GM23338 (cell line): ENCODE measurements at regions not wholly inside any gene's neighbourhood (a gene's known extent, or its start where the extent isn't known, plus 50 kb on each side); places are given as distances from the start of the nearest gene placed in this dataset.

Source experiments
- ATAC-seq: fragments of 200-7000 bp; cut with Tn5 transposase; 3 replicates; pipeline ENCODE4 v1.9.1; 2020
- DNase-seq: peaks from one replicate; pipeline ENCODE4 v3.0.0-alpha.2; 2015; ENCODE audit warnings: low spot score
- H2AFZ ChIP-seq: fragments of 200-600 bp; sonication (generic); 2 replicates; pipeline ENCODE4 v1.8.0; 2016; ENCODE audit warnings: antibody characterized with exemption, mild to moderate bottlenecking, moderate library complexity
- H3F3A ChIP-seq: fragments of 200-600 bp; sonication (generic); replicated peaks from 2 replicates; pipeline ENCODE4 v1.8.0; 2017; ENCODE audit warnings: antibody characterized with exemption, mixed run types, low read depth
- H3K27ac ChIP-seq: fragments of 200-600 bp; sonication (generic); 2 replicates; pipeline ENCODE4 v1.6.1; 2016; ENCODE audit warnings: low read depth
- H3K27me3 ChIP-seq: fragments of 200-600 bp; sonication (generic); 2 replicates; pipeline ENCODE4 v1.8.0; 2016; ENCODE audit warnings: mild to moderate bottlenecking, mixed run types, moderate library complexity; ENCODE audit not compliant: insufficient read depth
- H3K36me3 ChIP-seq: fragments of 200-600 bp; sonication (generic); 2 replicates; pipeline ENCODE4 v1.8.0; 2016; ENCODE audit warnings: mild to moderate bottlenecking; ENCODE audit not compliant: insufficient read depth
- H3K4me1 ChIP-seq: fragments of 200-600 bp; sonication (generic); 2 replicates; pipeline ENCODE4 v1.8.0; 2016; ENCODE audit warnings: mild to moderate bottlenecking, moderate library complexity; ENCODE audit not compliant: insufficient read depth
- H3K4me2 ChIP-seq: fragments of 200-600 bp; sonication (generic); 2 replicates; pipeline ENCODE4 v1.7.1; 2017; ENCODE audit warnings: mixed run types
- H3K4me3 ChIP-seq: fragments of 200-600 bp; sonication (generic); 2 replicates; pipeline ENCODE4 v1.6.1; 2016; ENCODE audit warnings: mixed run types
- H3K79me2 ChIP-seq: fragments of 200-600 bp; sonication (generic); replicated peaks from 2 replicates; pipeline ENCODE4 v1.8.0; 2017; ENCODE audit warnings: mild to moderate bottlenecking; ENCODE audit not compliant: insufficient read depth
- H3K9me2 ChIP-seq: fragments of 200-600 bp; sonication (generic); 2 replicates; pipeline ENCODE4 v1.8.0; 2017; ENCODE audit not compliant: insufficient read depth
- H4K20me1 ChIP-seq: fragments of 200-600 bp; sonication (generic); replicated peaks from 2 replicates; pipeline ENCODE4 v1.8.0; 2017; ENCODE audit warnings: mild to moderate bottlenecking; ENCODE audit not compliant: insufficient read depth
- H3K27ac Mint-ChIP-seq: 2 replicates; pipeline ENCODE4 v1.8.0; 2020; ENCODE audit warnings: inconsistent platforms, mild to moderate bottlenecking, moderate library complexity, mixed read lengths
- H3K27me3 Mint-ChIP-seq: 3 replicates; pipeline ENCODE4 v1.8.0; 2022; ENCODE audit warnings: low read depth, mild to moderate bottlenecking, moderate library complexity, mixed read lengths, inconsistent platforms; ENCODE audit not compliant: insufficient read depth, poor library complexity
- H3K36me3 Mint-ChIP-seq: 3 replicates; pipeline ENCODE4 v1.8.0; 2021; ENCODE audit warnings: low read depth, mild to moderate bottlenecking, inconsistent platforms, moderate library complexity, mixed read lengths
- H3K4me1 Mint-ChIP-seq: 3 replicates; pipeline ENCODE4 v1.8.0; 2020; ENCODE audit warnings: mild to moderate bottlenecking, inconsistent platforms, mixed read lengths
- H3K4me3 Mint-ChIP-seq: 3 replicates; pipeline ENCODE4 v1.8.0; 2021; ENCODE audit warnings: moderate library complexity, mild to moderate bottlenecking, inconsistent platforms, mixed read lengths
- H3K9me3 Mint-ChIP-seq: 3 replicates; pipeline ENCODE4 v1.8.0; 2020; ENCODE audit warnings: moderate library complexity, mild to moderate bottlenecking, inconsistent platforms, mixed read lengths
- CREB1 ChIP-seq: fragments of 250-450 bp; sonication (Bioruptor Pico); IDR thresholded peaks from 2 replicates; pipeline ENCODE4 v1.5.0; 2020; ENCODE audit warnings: low read depth, mild to moderate bottlenecking, moderate library complexity
- ETS1 ChIP-seq: IDR thresholded peaks from 2 replicates; pipeline ENCODE4 v1.6.1; 2016; ENCODE audit warnings: antibody characterized with exemption
- EZH2phosphoT487 ChIP-seq: fragments of 200-600 bp; sonication (generic); IDR thresholded peaks from one replicate; pipeline ENCODE4 v1.8.1; 2018; ENCODE audit warnings: antibody characterized with exemption; ENCODE audit not compliant: unreplicated experiment
- JUNB ChIP-seq: IDR thresholded peaks from one replicate; pipeline ENCODE4 v1.6.1; 2016; ENCODE audit warnings: antibody characterized with exemption; ENCODE audit not compliant: unreplicated experiment
- POLR2AphosphoS5 ChIP-seq: IDR thresholded peaks from 2 replicates; pipeline ENCODE4 v1.6.1; 2016; ENCODE audit warnings: antibody characterized with exemption, low read depth
- REST ChIP-seq: IDR thresholded peaks from one replicate; pipeline ENCODE4 v1.6.1; 2018; ENCODE audit warnings: antibody characterized with exemption; ENCODE audit not compliant: unreplicated experiment

GRCh38 chr6:167393731-167394130 is 68.8 kb downstream of the TTLL2 start (continued):
- TF ChIP-seq REST (no peak), JUNB (no peak), CREB1 (CRISPR knock-in tag) (no peak)

- Mint-ChIP-seq H3K27me3 (no peaks in the 10 kb centered on the region), H3K27ac (no peak overlapping the region), H3K9me3 (no peaks in the 10 kb centered on the region), H3K36me3 (no peaks in the 10 kb centered on the region), H3K4me3 (no peak overlapping the region), H3K4me1 (no peaks in the 10 kb centered on the region; the same call in 2 of the 3 replicates)
- H3K79me2 ChIP-seq = no peaks in the 10 kb centered on the region
- H3K27me3 ChIP-seq = no peaks in the 10 kb centered on the region
- no peak overlapping the region for H3K4me3 ChIP-seq
- peak overlapping the region; percentile 66 for H2AFZ ChIP-seq
- no peaks in the 10 kb centered on the region for H3K9me2 ChIP-seq
- no peaks in the 10 kb centered on the region for H3K4me1 ChIP-seq
- H3K27ac ChIP-seq = no peak overlapping the region
- no peaks in the 10 kb centered on the region for H3K36me3 ChIP-seq
- H4K20me1 ChIP-seq = no peaks in the 10 kb centered on the region
- no peak for TF ChIP-seq JUNB
- TF ChIP-seq REST = no peak
- TF ChIP-seq EZH2phosphoT487 = no peak
- TF ChIP-seq ETS1 = no peak
- TF ChIP-seq POLR2AphosphoS5 = no peak
- H3F3A ChIP-seq = no peaks in the 10 kb centered on the region
- ATAC-seq (no peak), DNase-seq (no peak)
- no peak overlapping the region for H3K4me2 ChIP-seq
Measured at GRCh38 chr6:167394339-167394738, 69.5 kb downstream of the TTLL2 start.
